Inferior parietal cortex (tissue), 1 donor: ENCODE measurements at regions not wholly inside any gene's neighbourhood (a gene's known extent, or its start where the extent isn't known, plus 50 kb on each side); places are given as distances from the start of the nearest gene placed in this dataset.
"Not testable (repeated sequence)": the region's sequence is repeated elsewhere in the genome, so short reads cannot be mapped to it uniquely, and the experiment has no call there.

Experiments used
- DNase-seq: peaks from one replicate; pipeline ENCODE4 v3.0.0-alpha.2; 2016; ENCODE audit errors: extremely low spot score

- no peak for DNase-seq
Observed at GRCh38 chr2:62334440-62335058, 138.6 kb downstream of the B3GNT2 start.

- DNase-seq = no peak
Observed at GRCh38 chr2:62334009-62334408, 138.1 kb downstream of the B3GNT2 start.

DNA sequence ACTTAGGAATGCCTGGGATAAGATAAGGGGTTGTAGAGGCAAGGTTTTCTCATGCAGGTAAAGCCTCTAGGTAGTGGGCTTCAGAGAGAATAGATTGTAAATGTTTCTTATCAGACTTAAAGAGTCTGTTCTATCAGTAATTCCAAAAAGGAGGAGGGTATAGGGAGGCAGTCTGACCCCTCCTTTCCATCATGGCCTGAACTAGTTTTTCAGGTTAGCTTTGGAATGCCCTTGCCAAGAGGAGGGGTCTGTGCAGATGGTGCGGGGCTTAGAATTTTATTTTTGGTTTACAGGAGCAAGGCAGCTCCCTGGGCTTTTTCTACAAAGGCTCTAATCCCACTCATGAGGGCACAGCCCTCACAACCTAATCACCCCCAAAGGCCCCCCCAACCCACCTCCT, 135.0 kb downstream of the B3GNT2 start:
- DNase-seq = no peak

- DNase-seq = no peak
Observed at GRCh38 chr2:62329797-62330196, 133.9 kb downstream of the B3GNT2 start.

- DNase-seq = no peak
Observed at GRCh38 chr2:62326735-62327134, 130.8 kb downstream of the B3GNT2 start.

- DNase-seq = no peak
Observed at GRCh38 chr2:62325398-62325797, 129.5 kb downstream of the B3GNT2 start.

- DNase-seq = no peak
Observed at GRCh38 chr2:62321380-62322289, 125.7 kb downstream of the B3GNT2 start.

DNA sequence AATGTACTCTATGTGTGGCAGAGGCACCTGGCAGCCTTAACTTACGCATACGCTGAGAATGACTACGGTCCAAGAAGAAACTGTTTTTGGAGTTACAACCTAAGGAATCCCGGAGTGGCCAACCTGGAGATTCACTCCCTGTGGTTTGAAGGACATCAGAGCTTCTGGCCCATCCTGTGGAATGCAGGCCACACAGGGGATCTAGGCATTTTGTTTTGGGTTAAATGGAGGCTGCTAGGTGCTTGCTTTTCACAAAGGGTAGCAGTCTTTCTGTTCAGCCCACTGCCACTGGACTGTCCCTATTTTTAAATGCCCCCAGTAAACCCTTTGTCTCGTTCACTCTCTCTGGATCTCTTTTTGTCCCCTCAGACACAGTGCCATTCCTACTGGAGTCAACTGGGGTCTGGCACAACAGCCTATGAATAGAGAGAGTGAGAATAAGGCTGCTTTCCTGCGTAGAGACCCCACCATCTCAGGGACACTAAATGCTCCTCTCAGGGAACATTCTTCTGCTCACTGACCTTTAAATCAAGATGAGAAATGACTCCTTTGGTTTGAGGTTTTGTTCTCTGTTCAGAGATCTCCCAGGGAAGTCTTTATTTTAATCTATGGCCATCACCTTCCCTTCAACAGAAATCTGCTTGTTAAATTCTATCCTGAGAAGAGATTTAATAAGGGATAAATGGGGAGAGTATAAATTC, 124.9 kb downstream of the B3GNT2 start:
- DNase-seq = no peak

- DNase-seq = not testable (repeated sequence)
Observed at GRCh38 chr2:62320137-62320536, 124.2 kb downstream of the B3GNT2 start.

GRCh38 chr2:62319070-62319469, 123.2 kb downstream of the B3GNT2 start:
- DNase-seq = no peak

- DNase-seq = no peak
Observed at GRCh38 chr2:62315476-62315875, 119.6 kb downstream of the B3GNT2 start.

DNA sequence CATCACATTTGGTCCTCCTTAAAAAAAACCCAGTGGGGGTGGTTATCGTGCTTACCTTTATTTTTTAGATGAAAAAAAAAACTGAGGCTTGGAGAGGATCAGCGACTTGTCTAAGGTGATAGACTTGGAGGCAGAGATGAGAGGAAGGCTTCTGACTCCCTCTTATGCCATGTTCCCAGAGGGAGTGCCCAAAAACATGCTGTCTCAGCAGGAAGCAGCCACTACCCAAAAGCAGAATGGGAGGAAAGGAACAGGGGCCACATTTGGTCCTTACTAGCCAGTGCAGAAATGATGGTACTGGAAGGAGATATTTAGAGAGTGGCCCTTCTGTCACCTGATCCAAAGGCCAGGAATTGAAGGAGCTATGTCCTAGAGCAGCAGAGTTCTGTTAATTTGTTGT, 118.4 kb downstream of the B3GNT2 start:
- no peak for DNase-seq

- no peak for DNase-seq
Observed at GRCh38 chr2:62313449-62314227, 117.7 kb downstream of the B3GNT2 start.

- no peak for DNase-seq
Observed at GRCh38 chr2:62309465-62310091, 113.7 kb downstream of the B3GNT2 start.

DNA sequence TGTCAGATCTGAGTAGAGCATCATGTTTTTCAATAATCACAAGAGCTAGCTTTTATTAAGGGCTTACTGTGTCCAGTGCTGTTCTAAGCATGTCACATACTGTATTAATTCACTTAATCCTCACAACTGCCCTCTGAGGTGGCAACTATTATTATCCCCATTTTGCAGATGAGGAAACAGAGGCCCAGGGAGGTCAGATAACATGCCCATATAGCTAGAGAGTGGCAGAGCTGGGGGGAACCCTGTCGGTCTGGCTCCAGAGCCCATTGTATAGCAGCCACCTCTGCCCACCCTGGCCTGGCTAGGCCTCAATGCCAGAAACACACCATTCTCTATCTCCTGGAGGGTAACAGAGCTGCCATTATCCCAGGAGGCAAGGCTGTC, 113.2 kb downstream of the B3GNT2 start:
- no peak for DNase-seq

DNA sequence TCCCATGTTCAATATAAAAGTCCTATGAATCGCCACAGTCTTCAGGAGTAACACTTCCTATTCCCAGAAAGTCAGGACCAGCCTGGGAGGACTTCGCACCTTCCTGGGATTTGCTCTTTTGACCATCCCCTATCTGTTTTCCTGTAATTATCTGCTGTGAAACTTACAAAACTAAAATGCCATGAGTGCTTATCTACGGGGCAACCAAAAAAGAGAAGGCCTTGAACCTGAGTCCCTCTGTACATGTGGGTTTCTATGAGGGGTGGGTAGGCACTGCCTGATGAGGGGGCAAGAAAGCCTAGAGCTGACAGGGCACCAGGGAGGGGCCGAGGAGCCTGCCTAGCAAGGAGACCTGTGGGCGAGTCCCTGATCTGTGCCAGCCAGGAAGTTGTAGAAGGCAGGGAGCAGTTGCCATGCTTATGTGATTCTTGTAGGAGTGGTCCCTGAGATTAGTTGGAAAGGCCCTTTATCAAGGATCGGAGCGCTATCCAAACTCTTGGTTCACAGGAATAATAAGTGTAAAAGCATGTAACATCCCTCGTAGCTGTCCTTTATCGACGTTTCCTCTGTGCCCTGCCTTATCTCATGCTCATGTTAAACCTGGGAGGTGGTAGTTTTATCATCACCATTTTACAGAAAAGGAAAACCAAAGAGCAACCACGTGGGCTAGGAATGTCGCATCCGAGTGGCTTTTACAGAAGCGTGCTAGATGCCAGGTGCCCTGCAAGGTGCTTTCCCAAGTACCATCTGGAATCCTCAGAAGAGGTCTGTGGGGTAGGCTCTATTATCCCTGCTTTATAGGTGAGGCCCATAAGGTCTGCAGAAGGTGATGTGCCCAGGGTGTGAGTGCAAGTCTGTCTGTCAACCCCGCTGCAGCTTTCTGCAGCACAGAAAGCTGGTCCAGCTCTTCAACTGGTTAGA, 111.8 kb downstream of the B3GNT2 start:
- DNase-seq = no peak

- DNase-seq = no peak
Observed at GRCh38 chr2:62306751-62307468, 111.0 kb downstream of the B3GNT2 start.

DNA sequence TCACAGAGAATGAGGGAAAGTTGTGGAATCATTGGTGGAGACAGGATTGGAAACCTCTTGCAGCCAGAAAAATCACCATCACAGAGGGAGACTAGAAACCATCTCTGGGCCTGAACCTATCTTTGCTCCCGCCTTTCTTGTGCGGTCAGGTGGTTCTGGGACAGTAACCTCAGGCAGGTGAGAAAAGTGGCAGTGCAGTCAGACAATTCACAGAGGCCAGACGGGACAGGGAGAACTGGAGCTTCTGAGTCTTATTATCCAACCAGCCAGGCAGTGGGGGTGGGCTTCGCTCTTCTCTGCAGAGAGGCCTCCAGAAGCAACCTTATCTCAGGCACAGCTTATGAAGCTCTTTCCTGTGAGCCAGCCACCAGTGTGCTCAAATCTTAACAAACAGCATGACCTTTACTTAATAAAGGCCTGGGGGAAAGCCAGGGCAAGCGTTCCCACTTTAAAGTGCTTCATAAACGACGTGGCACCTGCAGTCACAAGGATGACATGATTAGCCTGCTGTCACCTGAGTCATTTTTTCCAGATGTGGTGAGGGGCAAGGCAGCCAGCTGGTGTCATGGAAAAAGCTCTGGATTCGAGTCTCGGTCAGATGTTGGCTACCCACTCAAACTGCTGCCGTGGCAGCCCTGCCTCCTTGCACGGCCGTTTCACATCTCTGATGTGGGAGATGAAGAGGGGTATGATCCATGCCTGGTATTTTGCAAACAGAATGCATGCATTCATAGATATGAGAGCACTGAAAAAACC, 109.7 kb downstream of the B3GNT2 start:
- no peak for DNase-seq
